Mesothelial cell of epicardium (in vitro differentiated cells): ENCODE measurements at regions not wholly inside any gene's neighbourhood (a gene's known extent, or its start where the extent isn't known, plus 50 kb on each side); places are given as distances from the start of the nearest gene placed in this dataset.

Experiments
- DNase-seq, 2 experiments: peaks; one replicate each; pipeline ENCODE4 v3.0.0; 2021; ENCODE audit warnings: low spot score in 2 of 2; ENCODE audit not compliant: unreplicated experiment in 2 of 2
- H3K27ac Mint-ChIP-seq: 2 replicates; pipeline ENCODE4 v1.8.0; 2021; ENCODE audit warnings: mixed read lengths
- H3K27me3 Mint-ChIP-seq: 2 replicates; pipeline ENCODE4 v1.8.0; 2021; ENCODE audit warnings: low read depth, mixed read lengths
- H3K36me3 Mint-ChIP-seq: 2 replicates; pipeline ENCODE4 v1.8.0; 2021; ENCODE audit warnings: mixed read lengths
- H3K4me1 Mint-ChIP-seq: 2 replicates; pipeline ENCODE4 v1.8.0; 2021; ENCODE audit warnings: mixed read lengths
- H3K4me3 Mint-ChIP-seq: 2 replicates; pipeline ENCODE4 v1.8.0; 2021; ENCODE audit warnings: mild to moderate bottlenecking, moderate library complexity, mixed read lengths
- H3K9me3 Mint-ChIP-seq: 2 replicates; pipeline ENCODE4 v1.8.0; 2021; ENCODE audit warnings: mixed read lengths
- CTCF ChIP-seq: fragments of 200-600 bp; sonication (generic); IDR thresholded peaks from one replicate; pipeline ENCODE4 v1.5.0; 2021; ENCODE audit warnings: antibody characterized with exemption; ENCODE audit not compliant: unreplicated experiment

GRCh38 chr14:26833621-26834176 is 235.9 kb upstream of the NOVA1 start:
- Mint-ChIP-seq H3K4me3 (no peak overlapping the region), H3K36me3 (no peaks in the 10 kb centered on the region), H3K9me3 (no peaks in the 10 kb centered on the region), H3K27me3 (peaks cover 22% of the 10 kb centered on the region), H3K27ac (no peak overlapping the region), H3K4me1 (no peaks in the 10 kb centered on the region)
- TF ChIP-seq CTCF: no peak
- DNase-seq: no peak

DNA sequence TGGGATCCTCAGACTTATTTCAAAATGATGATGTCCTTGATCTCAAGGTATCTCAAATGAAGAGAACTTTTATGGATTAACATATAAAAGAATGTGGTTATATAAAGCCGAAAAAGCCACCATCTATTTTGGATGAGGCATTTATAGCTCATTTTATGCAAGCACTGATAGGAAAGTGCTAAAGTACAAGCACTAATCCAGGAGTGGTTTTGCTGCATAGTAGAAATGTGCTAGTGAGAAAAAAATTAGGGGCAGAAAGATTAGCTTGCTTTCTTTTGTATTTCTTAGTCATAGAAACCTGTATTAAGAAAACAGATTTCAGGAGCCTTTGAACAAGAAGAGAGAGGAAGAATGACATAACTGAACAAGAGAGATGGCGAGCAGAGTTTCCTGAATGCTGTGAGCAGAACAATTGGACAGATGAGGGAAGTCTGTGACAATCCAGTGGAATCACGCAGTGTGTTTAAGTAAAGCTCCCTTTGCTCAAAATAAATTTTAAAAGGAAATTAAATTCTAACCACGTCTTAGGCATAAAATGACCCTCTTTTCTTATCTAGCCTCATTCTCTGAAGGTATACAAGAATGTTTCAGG is 238.2 kb upstream of the NOVA1 start:
- Mint-ChIP-seq H3K27me3 (peaks cover 19% of the 10 kb centered on the region), H3K27ac (no peak overlapping the region), H3K4me3 (no peak overlapping the region), H3K4me1 (no peaks in the 10 kb centered on the region), H3K9me3 (no peaks in the 10 kb centered on the region), H3K36me3 (no peaks in the 10 kb centered on the region)
- no peak for TF ChIP-seq CTCF
- DNase-seq: no peak

DNA sequence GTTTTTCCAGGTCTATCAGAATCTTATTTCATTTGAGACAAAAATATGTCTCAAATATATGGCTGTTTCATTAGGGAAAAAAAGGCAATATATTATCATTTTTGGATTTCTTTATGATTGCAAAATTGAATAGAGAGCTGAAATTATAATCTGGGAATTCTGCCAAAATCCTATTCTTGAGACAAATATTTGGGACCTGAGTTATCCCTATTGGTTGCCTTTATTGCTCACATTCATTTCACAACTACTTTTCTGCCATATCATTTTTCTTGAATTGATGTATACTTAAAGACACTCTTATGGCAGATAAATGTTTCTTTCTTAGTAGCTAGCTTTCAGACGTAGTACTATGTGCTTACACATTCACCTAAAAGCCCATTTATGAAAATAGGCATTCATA is 241.6 kb upstream of the NOVA1 start:
- no peak for DNase-seq
- Mint-ChIP-seq H3K27ac (no peak overlapping the region), H3K9me3 (no peaks in the 10 kb centered on the region), H3K36me3 (no peaks in the 10 kb centered on the region), H3K4me1 (no peaks in the 10 kb centered on the region), H3K4me3 (no peak overlapping the region), H3K27me3 (peaks cover 16% of the 10 kb centered on the region)
- no peak for TF ChIP-seq CTCF

DNA sequence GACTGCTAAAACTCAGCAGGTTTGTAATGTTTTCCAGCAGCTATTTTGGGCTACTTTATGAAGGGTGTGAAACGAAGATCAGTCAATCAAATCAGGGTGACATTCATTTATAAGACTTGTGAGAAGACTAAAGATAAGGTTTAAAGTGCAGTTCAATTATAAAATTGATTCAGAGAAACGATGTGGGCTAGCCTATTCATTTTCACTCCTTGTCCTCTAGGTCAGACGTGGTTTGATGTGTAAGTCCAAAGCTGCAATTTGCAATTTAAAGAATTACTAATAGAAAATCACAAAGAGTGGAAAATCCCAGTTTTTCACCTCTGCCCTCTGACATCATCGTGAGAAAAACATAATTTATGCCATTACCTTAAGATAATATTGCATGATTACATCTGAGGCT is 243.5 kb upstream of the NOVA1 start:
- Mint-ChIP-seq H3K4me1 (no peaks in the 10 kb centered on the region), H3K27me3 (peaks cover 9% of the 10 kb centered on the region), H3K27ac (no peak overlapping the region), H3K36me3 (no peaks in the 10 kb centered on the region), H3K4me3 (no peak overlapping the region), H3K9me3 (no peaks in the 10 kb centered on the region)
- DNase-seq: no peak
- TF ChIP-seq CTCF: no peak

- Mint-ChIP-seq H3K27ac (no peak overlapping the region), H3K4me3 (no peak overlapping the region), H3K36me3 (no peaks in the 10 kb centered on the region), H3K9me3 (no peaks in the 10 kb centered on the region), H3K27me3 (peaks cover 6% of the 10 kb centered on the region), H3K4me1 (no peaks in the 10 kb centered on the region)
- TF ChIP-seq CTCF: no peak
- DNase-seq: no peak
These were observed 244.3 kb upstream of the NOVA1 start for GRCh38 chr14:26841920-26842741.
